RPMI7951 (cell line): ENCODE measurements at regions not wholly inside any gene's neighbourhood (a gene's known extent, or its start where the extent isn't known, plus 50 kb on each side); places are given as distances from the start of the nearest gene placed in this dataset.

ENCODE experiments used
- DNase-seq: peaks from one replicate; pipeline ENCODE4 v3.0.0-alpha.2; 2012; ENCODE audit warnings: low read depth

GRCh38 chr10:121332353-121332752, 265.9 kb downstream of the FGFR2 start:
- no peak for DNase-seq

GRCh38 chr10:121332829-121333765, 265.1 kb downstream of the FGFR2 start:
- no peak for DNase-seq

GRCh38 chr10:121335386-121335925, 262.8 kb downstream of the FGFR2 start:
- no peak for DNase-seq

- no peak for DNase-seq
These were observed 260.8 kb downstream of the FGFR2 start for GRCh38 chr10:121337427-121337826.

- DNase-seq, result no peak
These were observed 259.9 kb downstream of the FGFR2 start for GRCh38 chr10:121338206-121338980.

GRCh38 chr10:121339114-121339513, 259.1 kb downstream of the FGFR2 start:
- DNase-seq, result no peak

- no peak for DNase-seq
These were observed 257.9 kb downstream of the FGFR2 start for GRCh38 chr10:121340271-121340831.

GRCh38 chr10:121351540-121351939, 246.7 kb downstream of the FGFR2 start:
- no peak for DNase-seq

GRCh38 chr10:121352231-121352855, 245.9 kb downstream of the FGFR2 start:
- DNase-seq, result no peak

GRCh38 chr10:121355161-121355560, 243.1 kb downstream of the FGFR2 start:
- DNase-seq, result peak; percentile 3

- DNase-seq, result no peak
These were observed 242.1 kb downstream of the FGFR2 start for GRCh38 chr10:121356183-121356582.

- no peak for DNase-seq
These were observed 240.8 kb downstream of the FGFR2 start for GRCh38 chr10:121357401-121357800.

- no peak for DNase-seq
These were observed 236.2 kb downstream of the FGFR2 start for GRCh38 chr10:121362026-121362425.

GRCh38 chr10:121365566-121365965, 232.7 kb downstream of the FGFR2 start:
- no peak for DNase-seq

GRCh38 chr10:121368347-121369025, 229.8 kb downstream of the FGFR2 start:
- no peak for DNase-seq

GRCh38 chr10:121369616-121370015, 228.6 kb downstream of the FGFR2 start:
- DNase-seq, result no peak

- DNase-seq, result no peak
These were observed 226.4 kb downstream of the FGFR2 start for GRCh38 chr10:121371836-121372235.

GRCh38 chr10:121373411-121373810, 224.8 kb downstream of the FGFR2 start:
- DNase-seq, result peak; percentile 55

GRCh38 chr10:121374121-121374520, 224.1 kb downstream of the FGFR2 start:
- no peak for DNase-seq

- no peak for DNase-seq
These were observed 223.1 kb downstream of the FGFR2 start for GRCh38 chr10:121375172-121375571.

GRCh38 chr10:121378251-121378801, 219.9 kb downstream of the FGFR2 start:
- no peak for DNase-seq
